GM18951 (cell line): ENCODE measurements at regions not wholly inside any gene's neighbourhood (a gene's known extent, or its start where the extent isn't known, plus 50 kb on each side); places are given as distances from the start of the nearest gene placed in this dataset.

Source experiments
- POLR2A ChIP-seq: IDR thresholded peaks from 4 replicates; pipeline ENCODE4 v1.6.1; 2011; ENCODE audit warnings: mild to moderate bottlenecking; ENCODE audit not compliant: insufficient read length, insufficient read depth; ENCODE audit errors: extremely low read depth
- in situ Hi-C: fragments of 300-500 bp; cut with MboI; formaldehyde crosslinking; loops from one replicate; pipeline ENCODE4 v1.12.0; 2022; ENCODE audit warnings: low sequenced_read_pairs, mixed read lengths, inconsistent platforms; ENCODE audit not compliant: unreplicated experiment

GRCh38 chr5:107154593-107154992 lies 516.1 kb downstream of the EFNA5 start:
- TF ChIP-seq POLR2A, result no peak
- in situ Hi-C loops, result no loop called here

DNA sequence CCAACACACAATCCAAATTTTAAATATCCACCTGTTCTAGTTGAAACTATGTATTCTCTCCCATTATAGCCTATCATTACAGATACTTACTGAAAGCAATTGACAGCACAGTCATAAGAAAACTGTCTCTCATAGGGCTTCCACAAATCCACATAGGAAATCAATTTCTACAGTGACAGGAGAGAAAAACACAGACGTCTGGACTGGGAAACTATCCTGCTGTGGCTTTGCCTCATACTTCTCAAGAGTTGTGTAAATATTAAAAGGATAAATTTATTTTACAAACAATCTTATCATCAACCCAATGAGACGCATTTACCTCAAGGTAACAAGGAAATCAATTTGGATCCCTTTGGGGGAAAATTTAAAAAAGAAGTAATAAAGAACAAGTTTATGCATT lies 517.5 kb downstream of the EFNA5 start:
- no peak for TF ChIP-seq POLR2A
- in situ Hi-C loops, result no loop called here

GRCh38 chr5:107149243-107150005 lies 521.3 kb downstream of the EFNA5 start:
- in situ Hi-C loops, result no loop called here

DNA sequence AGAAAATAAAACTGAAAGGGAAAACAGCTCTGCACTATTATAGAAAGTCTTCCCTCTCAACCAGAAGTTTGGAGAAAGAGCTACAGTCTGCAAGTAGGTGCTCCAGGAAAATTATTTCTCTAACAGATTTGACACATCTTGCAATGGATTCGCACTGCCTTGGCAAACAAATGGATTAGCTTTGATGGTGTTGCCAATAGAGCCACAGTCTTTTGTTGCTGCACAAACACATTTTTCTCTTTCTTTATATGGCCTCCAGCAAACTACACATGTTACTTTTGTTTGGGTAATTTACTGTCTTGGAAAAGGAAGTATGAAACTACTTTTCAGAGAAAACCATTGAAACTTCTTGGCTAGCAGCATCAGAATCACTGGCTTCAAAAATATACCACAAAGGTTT lies 523.1 kb downstream of the EFNA5 start:
- TF ChIP-seq POLR2A, result no peak
- in situ Hi-C loops, result no loop called here

More at GRCh38 chr5:107149243-107150005, 521.3 kb downstream of the EFNA5 start:
- no peak for TF ChIP-seq POLR2A

GRCh38 chr5:107146901-107147300 lies 523.8 kb downstream of the EFNA5 start:
- no peak for TF ChIP-seq POLR2A
- in situ Hi-C loops, result no loop called here

DNA sequence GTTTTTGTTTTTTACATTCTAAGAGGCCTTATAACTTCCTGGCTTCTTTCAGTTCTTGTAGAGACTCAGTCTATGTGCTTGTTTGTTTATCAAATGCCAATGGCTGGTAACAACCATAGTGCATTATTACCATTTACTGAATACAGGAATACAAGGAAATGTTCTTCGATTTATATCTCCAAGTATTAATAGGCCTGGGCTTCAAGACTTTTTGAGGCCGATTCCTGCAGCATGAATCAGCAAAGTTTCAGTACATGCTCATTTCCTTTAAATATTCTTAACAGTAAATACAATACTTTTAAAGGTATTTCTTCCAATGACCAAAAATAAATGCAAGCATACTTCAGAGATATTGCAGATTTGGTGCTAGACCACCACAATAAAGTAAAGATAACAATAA lies 535.3 kb downstream of the EFNA5 start:
- in situ Hi-C loops, result no loop called here
- TF ChIP-seq POLR2A, result no peak

DNA sequence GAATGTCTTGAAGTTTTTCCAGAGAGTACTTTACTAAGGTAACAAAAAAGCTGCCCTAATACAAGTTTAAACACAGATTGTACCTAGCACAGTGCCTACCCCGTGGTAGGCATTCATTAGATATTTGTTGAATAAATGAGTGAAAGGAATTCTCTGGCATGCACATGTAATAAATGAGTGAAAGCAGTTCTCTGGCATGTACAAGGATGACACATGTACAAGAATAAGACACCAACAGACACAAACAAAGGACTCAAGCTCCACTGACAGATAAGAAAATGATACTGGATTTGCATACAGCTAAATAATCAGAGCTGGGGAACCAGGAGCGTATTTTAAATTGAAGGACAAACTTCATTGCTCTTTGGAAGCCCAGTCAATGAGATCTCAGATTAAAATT lies 535.8 kb downstream of the EFNA5 start:
- in situ Hi-C loops, result no loop called here
- TF ChIP-seq POLR2A, result no peak

GRCh38 chr5:107129051-107129450 lies 541.7 kb downstream of the EFNA5 start:
- in situ Hi-C loops, result no loop called here
- TF ChIP-seq POLR2A, result no peak

- in situ Hi-C loops, result no loop called here
- TF ChIP-seq POLR2A, result no peak
These were observed 542.9 kb downstream of the EFNA5 start for GRCh38 chr5:107127878-107128277.

DNA sequence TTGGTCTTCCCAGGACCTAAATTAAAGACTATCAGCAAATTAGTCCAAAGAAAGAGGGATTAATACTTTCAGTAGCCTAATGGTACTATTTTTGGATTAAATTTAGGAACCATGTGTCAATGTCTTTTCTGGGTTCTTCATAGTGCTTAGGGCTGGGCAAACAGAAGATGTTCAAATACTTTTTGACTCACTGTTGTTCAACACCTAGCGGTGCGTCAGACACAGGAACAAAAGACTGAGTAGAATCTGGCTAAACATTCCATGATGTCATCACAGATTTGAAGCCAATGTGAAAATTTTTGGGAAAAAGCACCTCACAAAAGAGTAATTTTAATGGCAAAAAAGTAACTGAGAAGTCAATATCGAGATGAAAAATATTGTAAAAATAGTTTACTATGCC lies 544.4 kb downstream of the EFNA5 start:
- in situ Hi-C loops, result no loop called here
- TF ChIP-seq POLR2A, result no peak

DNA sequence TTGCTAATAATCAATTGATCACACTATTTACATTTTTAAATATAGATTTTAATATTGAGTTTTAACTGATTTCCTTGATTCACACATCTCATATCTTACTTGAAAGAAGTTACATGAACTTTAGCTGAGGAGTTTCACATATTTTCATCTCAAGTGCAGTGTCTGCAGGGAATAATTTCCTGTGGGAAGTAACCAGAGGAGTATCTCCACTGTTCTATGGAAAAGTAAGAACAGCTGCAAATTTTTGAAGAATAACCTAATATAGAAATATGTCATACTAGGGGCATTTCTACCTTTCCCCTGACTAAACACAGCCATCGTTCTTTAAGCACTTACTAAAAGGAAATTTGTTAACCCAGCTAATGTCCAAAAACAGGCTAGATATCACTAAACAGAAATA lies 546.4 kb downstream of the EFNA5 start:
- in situ Hi-C loops, result no loop called here
- TF ChIP-seq POLR2A, result no peak

DNA sequence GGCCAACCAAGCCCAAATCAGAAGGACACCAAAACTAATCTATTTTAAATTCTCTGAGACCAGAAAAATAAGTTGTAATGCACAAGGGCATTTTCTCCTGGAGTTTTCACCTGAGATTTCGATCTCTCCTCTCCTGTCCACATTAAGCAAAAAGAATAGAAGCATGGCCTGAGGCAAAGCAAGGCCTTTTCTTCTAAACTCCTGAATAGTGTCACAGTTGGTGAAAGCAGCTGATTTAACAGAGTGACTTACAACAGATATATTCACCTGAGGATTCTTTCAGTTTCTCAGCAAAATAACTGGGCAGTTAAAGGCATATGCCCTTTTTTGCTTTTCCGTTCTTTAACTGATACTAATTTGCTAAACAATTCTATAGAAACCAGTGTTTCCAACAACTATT lies 547.7 kb downstream of the EFNA5 start:
- no peak for TF ChIP-seq POLR2A
- in situ Hi-C loops, result no loop called here

DNA sequence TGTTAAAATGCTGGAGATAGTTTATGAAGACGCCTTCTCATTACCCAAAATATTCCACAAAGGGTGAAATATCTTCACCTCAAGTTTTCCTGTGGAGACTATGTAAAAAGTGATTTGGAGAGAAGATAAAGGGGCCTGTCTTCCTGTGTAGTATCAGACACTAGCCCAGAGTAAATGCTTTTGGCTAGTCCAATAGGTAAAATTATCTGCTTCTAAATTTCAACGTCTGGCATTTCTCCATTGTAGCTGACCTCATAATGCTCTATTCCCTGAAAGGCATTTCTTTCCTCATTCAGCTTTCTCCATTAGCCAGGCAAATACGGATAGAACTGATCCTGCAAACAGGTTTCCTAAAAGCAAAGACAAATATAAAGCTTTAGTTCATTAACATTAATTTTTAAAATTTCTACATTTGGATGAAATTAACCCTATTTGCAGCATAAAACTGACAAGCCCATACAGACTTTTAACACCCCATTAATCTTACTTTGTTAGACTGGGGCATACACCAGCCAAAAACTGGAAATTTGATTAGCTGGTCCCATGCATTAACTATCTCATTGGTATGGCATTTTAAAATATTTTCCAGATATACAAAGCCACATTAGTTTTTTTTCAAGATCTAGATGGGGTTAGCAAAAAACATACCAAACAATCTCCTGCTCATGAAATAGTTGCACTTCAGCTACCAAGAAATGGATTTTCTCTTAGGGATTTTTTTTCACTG lies 548.8 kb downstream of the EFNA5 start:
- in situ Hi-C loops, result no loop called here
- TF ChIP-seq POLR2A, result no peak

DNA sequence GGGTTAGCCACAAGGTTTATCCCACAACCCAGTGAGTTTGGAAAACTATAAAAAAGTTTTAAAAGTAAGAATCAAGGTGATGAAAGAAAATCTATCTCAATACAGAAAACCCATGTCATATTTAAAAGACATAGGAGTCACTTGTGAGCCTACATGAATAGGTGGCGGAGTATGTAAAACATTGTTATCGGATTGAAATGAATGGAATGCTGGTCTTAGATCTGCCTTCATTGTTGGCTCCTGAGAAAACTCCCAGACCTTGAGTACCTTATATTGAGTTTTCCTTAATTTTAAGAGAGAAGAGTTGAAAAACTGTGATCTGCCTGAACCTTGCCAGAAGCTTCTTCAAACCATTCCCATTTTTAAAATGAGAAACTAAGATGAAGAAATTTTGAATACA lies 551.1 kb downstream of the EFNA5 start:
- TF ChIP-seq POLR2A, result no peak
- in situ Hi-C loops, result no loop called here
